Panc1 (cell line): ENCODE measurements at regions not wholly inside any gene's neighbourhood (a gene's known extent, or its start where the extent isn't known, plus 50 kb on each side); places are given as distances from the start of the nearest gene placed in this dataset.

Experiments used
- ATAC-seq: fragments of 200-7000 bp; cut with Tn5 transposase; 2 replicates; pipeline ENCODE4 v1.9.1; 2020; ENCODE audit warnings: mild to moderate bottlenecking, moderate library complexity
- BruUV-seq: library from RNA; stranded (reverse); fragments of 400-500 nt; replicated peaks from 2 replicates; lab custom pipeline; 2021; lab: Mats Ljungman, UMichigan
- CTCF ChIA-PET: fragments of 300-600 bp; sonication (Branson Sonifier 250); formaldehyde crosslinking; loops from one replicate; lab custom pipeline; 2022; ENCODE audit warnings: antibody characterized with exemption; lab: Charles Lee
- POLR2A ChIA-PET: fragments of 300-600 bp; sonication (Branson Sonifier 250); formaldehyde crosslinking; loops from one replicate; lab custom pipeline; 2022; ENCODE audit warnings: antibody characterized with exemption; lab: Charles Lee
- DNase-seq: peaks from one replicate; pipeline ENCODE4 v3.0.0-alpha.2; 2010; ENCODE audit warnings: low read depth, low spot score
- H3K27ac ChIP-seq: 2 replicates; pipeline ENCODE4 v1.5.1; 2011; ENCODE audit warnings: mild to moderate bottlenecking, low read length, inconsistent platforms
- H3K27me3 ChIP-seq: fragments of 200-500 bp; sonication (Bioruptor generic); 2 replicates; pipeline ENCODE4 v1.6.0; 2014; ENCODE audit warnings: low read length, inconsistent platforms; ENCODE audit not compliant: control insufficient read depth, insufficient read depth
- H3K36me3 ChIP-seq: fragments of 200-500 bp; sonication (Bioruptor generic); 2 replicates; pipeline ENCODE4 v1.5.1; 2014; ENCODE audit warnings: inconsistent platforms, mild to moderate bottlenecking, low read length, moderate library complexity; ENCODE audit not compliant: control insufficient read depth, insufficient read depth
- H3K4me1 ChIP-seq: 2 replicates; pipeline ENCODE4 v1.5.1; 2011; ENCODE audit warnings: inconsistent platforms, mild to moderate bottlenecking, low read length, moderate library complexity; ENCODE audit not compliant: control insufficient read depth, insufficient read depth
- H3K4me3 ChIP-seq, 2 experiments: 2 replicates each; pipeline ENCODE4 v1.5.1; 2011 to 2012; ENCODE audit warnings: low read depth in 2 of 2, low read length in 2 of 2, mild to moderate bottlenecking in 2 of 2, inconsistent platforms in 1 of 2, moderate library complexity in 1 of 2
- H3K9me3 ChIP-seq: fragments of 200-500 bp; sonication (Bioruptor generic); 2 replicates; pipeline ENCODE4 v1.5.1; 2014; ENCODE audit warnings: low read depth, mild to moderate bottlenecking, inconsistent platforms, low read length, moderate library complexity; ENCODE audit not compliant: control insufficient read depth, insufficient read depth
- CTCF ChIP-seq: fragments of 450-650 bp; IDR thresholded peaks from 2 replicates; pipeline ENCODE4 v1.5.1; 2017; ENCODE audit warnings: mild to moderate bottlenecking
- POLR2AphosphoS5 ChIP-seq: IDR thresholded peaks from 2 replicates; pipeline ENCODE4 v1.6.1; 2012; ENCODE audit warnings: mild to moderate bottlenecking, low read depth, low read length, moderate library complexity
- REST ChIP-seq, 2 experiments: IDR thresholded peaks; 2 replicates each; pipeline ENCODE4 v1.6.1; 2011 to 2012; ENCODE audit warnings: low read depth in 2 of 2, control low read depth in 1 of 2, low read length in 1 of 2, mild to moderate bottlenecking in 1 of 2, moderate library complexity in 1 of 2; ENCODE audit not compliant: insufficient read depth in 1 of 2
- SIN3A ChIP-seq: IDR thresholded peaks from 2 replicates; pipeline ENCODE4 v1.6.1; 2012; ENCODE audit warnings: low read depth, mild to moderate bottlenecking, low read length, moderate library complexity, borderline replicate concordance; ENCODE audit not compliant: insufficient read depth
- TCF7L2 ChIP-seq: IDR thresholded peaks from 2 replicates; pipeline ENCODE4 v1.6.1; 2011; ENCODE audit warnings: mild to moderate bottlenecking, low read depth, low read length, inconsistent platforms
- in situ Hi-C: cut with HindIII; loops from 2 replicates; pipeline ENCODE4 v1.10.0; 2016; ENCODE audit warnings: low sequenced_read_pairs, low pct_unique_long_range_greater_than_20kb
- intact Hi-C: fragments of 100-400 bp; cut with micrococcal nuclease; formaldehyde crosslinking; loops from one replicate; pipeline ENCODE4 v1.10.0; 2022; ENCODE audit not compliant: unreplicated experiment

DNA sequence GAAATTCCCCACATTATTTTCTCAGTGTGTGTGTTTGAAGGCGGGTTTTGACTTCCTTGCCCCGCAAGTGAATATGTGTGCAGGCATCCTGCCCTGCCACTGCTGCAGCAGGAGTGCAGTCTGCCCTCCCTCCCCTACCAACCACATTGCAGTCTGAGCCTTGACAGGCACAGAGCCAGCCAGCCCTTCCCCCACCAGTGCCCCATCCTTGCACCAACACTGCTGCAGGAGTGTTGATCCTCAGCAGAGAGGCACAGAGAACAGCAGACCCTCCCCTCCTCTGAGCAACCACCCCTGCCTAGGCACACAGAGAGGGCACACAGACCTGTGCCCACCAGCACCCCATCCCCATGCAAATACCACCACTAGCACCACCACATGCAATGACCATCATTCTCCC, 683.0 kb upstream of the PKDCC start:
- intact Hi-C loops (no loop called here), in situ Hi-C loops (no loop called here)
- H3K4me3 ChIP-seq: no peak overlapping the region
- POLR2A ChIA-PET: no interaction called here
- CTCF ChIA-PET: no interaction called here
- no TSS peak for BruUV-seq
- no peak for DNase-seq
- H3K27ac ChIP-seq: no peak overlapping the region
- no peak for TF ChIP-seq CTCF
- TF ChIP-seq POLR2AphosphoS5: no peak
- TF ChIP-seq TCF7L2: no peak
- no peak for TF ChIP-seq REST (IDR thresholded peaks at IDR 0.05; ENCODE audit: insufficient read depth in 1 of 2, low read depth in 2 of 2, low read length in 1 of 2)
- no peak for TF ChIP-seq SIN3A
- no peak for ATAC-seq
- no peaks in the 10 kb centered on the region for H3K9me3 ChIP-seq
- no peaks in the 10 kb centered on the region for H3K36me3 ChIP-seq
- no peaks in the 10 kb centered on the region for H3K27me3 ChIP-seq
- H3K4me1 ChIP-seq: no peaks in the 10 kb centered on the region

GRCh38 chr2:41375901-41376300, 671.9 kb upstream of the PKDCC start:
- Histone ChIP-seq H3K4me1 (no peaks in the 10 kb centered on the region), H3K9me3 (no peaks in the 10 kb centered on the region), H3K27ac (no peak overlapping the region), H3K4me3 (no peak overlapping the region), H3K36me3 (no peaks in the 10 kb centered on the region), H3K27me3 (no peaks in the 10 kb centered on the region)
- in situ Hi-C loops: no loop called here
- no peak for TF ChIP-seq SIN3A
- no peak for TF ChIP-seq CTCF
- TF ChIP-seq TCF7L2: no peak
- TF ChIP-seq POLR2AphosphoS5: no peak
- TF ChIP-seq REST (IDR thresholded peaks at IDR 0.05; ENCODE audit: insufficient read depth in 1 of 2, low read depth in 2 of 2, low read length in 1 of 2): no peak
- ChIA-PET CTCF (no interaction called here), POLR2A (no interaction called here)
- intact Hi-C loops: no loop called here
- no TSS peak for BruUV-seq
- DNase-seq (no peak), ATAC-seq (no peak)
